ENCODE measurements at regions not wholly inside any gene's neighbourhood (a gene's known extent, or its start where the extent isn't known, plus 50 kb on each side); places are given as distances from the start of the nearest gene placed in this dataset.

DNA sequence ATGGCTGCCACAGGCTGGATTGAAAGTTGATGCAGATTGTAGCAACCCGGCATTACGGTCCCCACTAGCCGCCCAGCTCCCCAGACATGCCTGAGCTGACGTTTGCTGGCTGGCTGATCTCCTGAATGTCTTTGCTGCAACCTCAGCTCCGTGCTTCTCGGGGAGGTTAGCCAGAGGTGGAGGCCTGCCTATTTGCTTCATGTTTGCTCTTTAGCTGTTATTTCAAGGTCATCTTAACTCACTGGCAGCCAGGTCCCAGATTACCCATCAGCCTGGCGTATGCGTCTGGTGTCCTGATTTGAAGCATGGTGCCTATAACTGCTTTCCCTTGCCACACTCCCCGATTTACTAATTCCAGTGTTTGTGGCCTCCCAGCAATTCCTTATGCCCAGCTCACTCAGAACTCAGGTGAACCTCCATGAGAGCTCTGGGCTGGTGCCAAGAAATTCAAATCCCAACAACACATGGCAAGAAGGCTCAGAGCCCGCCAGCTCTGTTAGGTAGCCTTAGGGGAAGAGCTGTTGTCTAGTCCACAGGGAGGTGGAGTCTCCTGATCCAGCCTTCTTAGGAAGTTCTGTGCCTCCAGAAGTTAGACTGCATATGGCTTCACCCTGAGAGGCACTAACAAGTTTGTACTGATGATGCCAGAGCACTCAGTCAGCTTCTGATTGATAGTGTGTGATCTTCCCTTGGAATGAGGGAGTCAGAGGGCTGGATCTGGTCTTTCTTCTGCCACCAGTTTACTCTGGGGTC, 69.7 kb upstream of the EXOC4 start:
- Histone ChIP-seq H3K36me3 (ENCODE audit: control insufficient read depth in 2 of 2, insufficient read depth in 2 of 2, low read length in 1 of 2) (no peaks in the 10 kb centered on the region), H3K4me1 (ENCODE audit: control insufficient read depth, insufficient read depth, low read length) (no peaks in the 10 kb centered on the region), H3K9ac (ENCODE audit: control insufficient read depth, insufficient read depth, low read length) (no peak overlapping the region), H3K79me2 (ENCODE audit: control insufficient read depth, insufficient read depth, low read length) (no peaks in the 10 kb centered on the region), H4K20me1 (ENCODE audit: control insufficient read depth, insufficient read depth) (no peaks in the 10 kb centered on the region), H3K27ac (ENCODE audit: control insufficient read depth, insufficient read depth) (no peak overlapping the region), H3K9me3 (replicated peaks; ENCODE audit: control insufficient read depth, insufficient read depth, low read length) (no peaks in the 10 kb centered on the region), H3K4me3 (no peak overlapping the region), H2AFZ (ENCODE audit: control insufficient read depth, low read depth, low read length) (no peak overlapping the region), H3K4me2 (ENCODE audit: control insufficient read depth, insufficient read depth) (no peak overlapping the region), H3K27me3 (replicated peaks in 1 of 2; ENCODE audit: control insufficient read depth in 2 of 2, insufficient read depth in 2 of 2, low read length in 1 of 2) (no peaks in the 10 kb centered on the region; a peak in 1 of 4 replicates)
- POLR2A ChIA-PET = no interaction called here
- in situ Hi-C loops (cut with MboI) (no loop called here), intact Hi-C loops (cut with micrococcal nuclease; ENCODE audit: unreplicated experiment) (no loop called here)
- no TSS peak for BruUV-seq (replicated peaks)
- WGBS (ENCODE audit: insufficient coverage, insufficient replicate concordance, low lambda C conversion rate, missing lambda C conversion rate) = 59% methylated on average over 10 of the region's 10 CpGs
- DNase-seq (ENCODE audit: low read depth, low spot score) = no peak
- ATAC-seq = no peak
- CTCF ChIA-PET = no interaction called here
- RAD21 ChIA-PET (ENCODE audit: unreplicated experiment) = no interaction called here
- SMC1A ChIA-PET (ENCODE audit: uncharacterized antibody, unreplicated experiment) = no interaction called here
- no peak for FAIRE-seq
- TF ChIP-seq NBN (IDR thresholded peaks at IDR 0.05) (no peak), POU2F2 (IDR thresholded peaks at IDR 0.05; ENCODE audit: borderline replicate concordance, low read depth, low read length) (no peak), RCOR1 (conservative IDR thresholded peaks at IDR 0.05; ENCODE audit: low read depth, low read length) (no peak), POLR2A (IDR thresholded peaks at IDR 0.05; ENCODE audit: low read depth, low read length) (no peak), RAD21 (IDR thresholded peaks at IDR 0.05; ENCODE audit: insufficient read depth, low read depth, low read length) (no peak), BACH1 (IDR thresholded peaks at IDR 0.05; ENCODE audit: borderline replicate concordance) (no peak), TCF7 (IDR thresholded peaks at IDR 0.05; ENCODE audit: borderline replicate concordance) (no peak), RBBP5 (conservative IDR thresholded peaks at IDR 0.05) (no peak), ZNF274 (IDR thresholded peaks at IDR 0.05; ENCODE audit: insufficient read depth, insufficient read length) (no peak), SMAD1 (IDR thresholded peaks at IDR 0.05; ENCODE audit: low read depth, partially characterized antibody) (no peak), ZBED1 (IDR thresholded peaks at IDR 0.05; ENCODE audit: borderline replicate concordance) (no peak), NR2C2 (IDR thresholded peaks at IDR 0.05; ENCODE audit: borderline replicate concordance, control insufficient read depth, insufficient read length, low read depth) (no peak), EZH2 (IDR thresholded peaks at IDR 0.05; ENCODE audit: borderline replicate concordance, control insufficient read depth, low read depth, low read length) (no peak), KDM1A (IDR thresholded peaks at IDR 0.05; ENCODE audit: borderline replicate concordance) (no peak), CBX3 (IDR thresholded peaks at IDR 0.05; ENCODE audit: borderline replicate concordance, low read depth) (no peak)
- TF ChIP-seq, protein P1, sequence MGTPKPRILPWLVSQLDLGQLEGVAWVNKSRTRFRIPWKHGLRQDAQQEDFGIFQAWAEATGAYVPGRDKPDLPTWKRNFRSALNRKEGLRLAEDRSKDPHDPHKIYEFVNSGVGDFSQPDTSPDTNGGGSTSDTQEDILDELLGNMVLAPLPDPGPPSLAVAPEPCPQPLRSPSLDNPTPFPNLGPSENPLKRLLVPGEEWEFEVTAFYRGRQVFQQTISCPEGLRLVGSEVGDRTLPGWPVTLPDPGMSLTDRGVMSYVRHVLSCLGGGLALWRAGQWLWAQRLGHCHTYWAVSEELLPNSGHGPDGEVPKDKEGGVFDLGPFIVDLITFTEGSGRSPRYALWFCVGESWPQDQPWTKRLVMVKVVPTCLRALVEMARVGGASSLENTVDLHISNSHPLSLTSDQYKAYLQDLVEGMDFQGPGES (IDR thresholded peaks at IDR 0.05) = no peak
- TF ChIP-seq, protein P2, sequence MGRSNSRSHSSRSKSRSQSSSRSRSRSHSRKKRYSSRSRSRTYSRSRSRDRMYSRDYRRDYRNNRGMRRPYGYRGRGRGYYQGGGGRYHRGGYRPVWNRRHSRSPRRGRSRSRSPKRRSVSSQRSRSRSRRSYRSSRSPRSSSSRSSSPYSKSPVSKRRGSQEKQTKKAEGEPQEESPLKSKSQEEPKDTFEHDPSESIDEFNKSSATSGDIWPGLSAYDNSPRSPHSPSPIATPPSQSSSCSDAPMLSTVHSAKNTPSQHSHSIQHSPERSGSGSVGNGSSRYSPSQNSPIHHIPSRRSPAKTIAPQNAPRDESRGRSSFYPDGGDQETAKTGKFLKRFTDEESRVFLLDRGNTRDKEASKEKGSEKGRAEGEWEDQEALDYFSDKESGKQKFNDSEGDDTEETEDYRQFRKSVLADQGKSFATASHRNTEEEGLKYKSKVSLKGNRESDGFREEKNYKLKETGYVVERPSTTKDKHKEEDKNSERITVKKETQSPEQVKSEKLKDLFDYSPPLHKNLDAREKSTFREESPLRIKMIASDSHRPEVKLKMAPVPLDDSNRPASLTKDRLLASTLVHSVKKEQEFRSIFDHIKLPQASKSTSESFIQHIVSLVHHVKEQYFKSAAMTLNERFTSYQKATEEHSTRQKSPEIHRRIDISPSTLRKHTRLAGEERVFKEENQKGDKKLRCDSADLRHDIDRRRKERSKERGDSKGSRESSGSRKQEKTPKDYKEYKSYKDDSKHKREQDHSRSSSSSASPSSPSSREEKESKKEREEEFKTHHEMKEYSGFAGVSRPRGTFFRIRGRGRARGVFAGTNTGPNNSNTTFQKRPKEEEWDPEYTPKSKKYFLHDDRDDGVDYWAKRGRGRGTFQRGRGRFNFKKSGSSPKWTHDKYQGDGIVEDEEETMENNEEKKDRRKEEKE (IDR thresholded peaks at IDR 0.05) = no peak
- TF ChIP-seq, protein P3, sequence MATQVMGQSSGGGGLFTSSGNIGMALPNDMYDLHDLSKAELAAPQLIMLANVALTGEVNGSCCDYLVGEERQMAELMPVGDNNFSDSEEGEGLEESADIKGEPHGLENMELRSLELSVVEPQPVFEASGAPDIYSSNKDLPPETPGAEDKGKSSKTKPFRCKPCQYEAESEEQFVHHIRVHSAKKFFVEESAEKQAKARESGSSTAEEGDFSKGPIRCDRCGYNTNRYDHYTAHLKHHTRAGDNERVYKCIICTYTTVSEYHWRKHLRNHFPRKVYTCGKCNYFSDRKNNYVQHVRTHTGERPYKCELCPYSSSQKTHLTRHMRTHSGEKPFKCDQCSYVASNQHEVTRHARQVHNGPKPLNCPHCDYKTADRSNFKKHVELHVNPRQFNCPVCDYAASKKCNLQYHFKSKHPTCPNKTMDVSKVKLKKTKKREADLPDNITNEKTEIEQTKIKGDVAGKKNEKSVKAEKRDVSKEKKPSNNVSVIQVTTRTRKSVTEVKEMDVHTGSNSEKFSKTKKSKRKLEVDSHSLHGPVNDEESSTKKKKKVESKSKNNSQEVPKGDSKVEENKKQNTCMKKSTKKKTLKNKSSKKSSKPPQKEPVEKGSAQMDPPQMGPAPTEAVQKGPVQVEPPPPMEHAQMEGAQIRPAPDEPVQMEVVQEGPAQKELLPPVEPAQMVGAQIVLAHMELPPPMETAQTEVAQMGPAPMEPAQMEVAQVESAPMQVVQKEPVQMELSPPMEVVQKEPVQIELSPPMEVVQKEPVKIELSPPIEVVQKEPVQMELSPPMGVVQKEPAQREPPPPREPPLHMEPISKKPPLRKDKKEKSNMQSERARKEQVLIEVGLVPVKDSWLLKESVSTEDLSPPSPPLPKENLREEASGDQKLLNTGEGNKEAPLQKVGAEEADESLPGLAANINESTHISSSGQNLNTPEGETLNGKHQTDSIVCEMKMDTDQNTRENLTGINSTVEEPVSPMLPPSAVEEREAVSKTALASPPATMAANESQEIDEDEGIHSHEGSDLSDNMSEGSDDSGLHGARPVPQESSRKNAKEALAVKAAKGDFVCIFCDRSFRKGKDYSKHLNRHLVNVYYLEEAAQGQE (IDR thresholded peaks at IDR 0.05; ENCODE audit: low read depth, low read length) = no peak
- TF ChIP-seq, protein P4, sequence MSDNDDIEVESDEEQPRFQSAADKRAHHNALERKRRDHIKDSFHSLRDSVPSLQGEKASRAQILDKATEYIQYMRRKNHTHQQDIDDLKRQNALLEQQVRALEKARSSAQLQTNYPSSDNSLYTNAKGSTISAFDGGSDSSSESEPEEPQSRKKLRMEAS (IDR thresholded peaks at IDR 0.05; ENCODE audit: low read depth, low read length) = no peak

All from GM12878 (cell line).